GM21576 (cell line): ENCODE measurements at regions not wholly inside any gene's neighbourhood (a gene's known extent, or its start where the extent isn't known, plus 50 kb on each side); places are given as distances from the start of the nearest gene placed in this dataset.
"Not testable (repeated sequence)": the region's sequence is repeated elsewhere in the genome, so short reads cannot be mapped to it uniquely, and the experiment has no call there.

ENCODE experiments used
- ATAC-seq: cut with Tn5 transposase; IDR thresholded peaks from one replicate; pipeline ENCODE4 v1.9.1; 2021; ENCODE audit warnings: mild to moderate bottlenecking, moderate library complexity; ENCODE audit not compliant: unreplicated experiment

- ATAC-seq = no peak
Observed at GRCh38 chr4:10856271-10856782, 171.8 kb upstream of the CLNK start.

- no peak for ATAC-seq
Observed at GRCh38 chr4:10853196-10853595, 168.6 kb upstream of the CLNK start.

- ATAC-seq = no peak
Observed at GRCh38 chr4:10841697-10842096, 157.1 kb upstream of the CLNK start.

- ATAC-seq = no peak
Observed at GRCh38 chr4:10837151-10837550, 152.6 kb upstream of the CLNK start.

- no peak for ATAC-seq
Observed at GRCh38 chr4:10832806-10833628, 148.4 kb upstream of the CLNK start.

GRCh38 chr4:10831727-10832408, 147.3 kb upstream of the CLNK start:
- no peak for ATAC-seq

- ATAC-seq = not testable (repeated sequence)
Observed at GRCh38 chr4:10828918-10829538, 144.5 kb upstream of the CLNK start.

- no peak for ATAC-seq
Observed at GRCh38 chr4:10821826-10822225, 137.3 kb upstream of the CLNK start.

GRCh38 chr4:10816571-10816970, 132.0 kb upstream of the CLNK start:
- no peak for ATAC-seq

- no peak for ATAC-seq
Observed at GRCh38 chr4:10811991-10812390, 127.4 kb upstream of the CLNK start.

GRCh38 chr4:10810411-10810810, 125.8 kb upstream of the CLNK start:
- ATAC-seq = no peak

- ATAC-seq = no peak
Observed at GRCh38 chr4:10809905-10810304, 125.3 kb upstream of the CLNK start.

GRCh38 chr4:10808591-10808990, 124.0 kb upstream of the CLNK start:
- ATAC-seq = no peak

- ATAC-seq = no peak
Observed at GRCh38 chr4:10806953-10807645, 122.5 kb upstream of the CLNK start.

- no peak for ATAC-seq
Observed at GRCh38 chr4:10803713-10804343, 119.3 kb upstream of the CLNK start.

GRCh38 chr4:10787365-10787764, 102.8 kb upstream of the CLNK start:
- no peak for ATAC-seq

- ATAC-seq = no peak
Observed at GRCh38 chr4:10784621-10785020, 100.1 kb upstream of the CLNK start.

GRCh38 chr4:10783351-10783750, 98.8 kb upstream of the CLNK start:
- no peak for ATAC-seq

- ATAC-seq = no peak
Observed at GRCh38 chr4:10781805-10782204, 97.2 kb upstream of the CLNK start.

GRCh38 chr4:10780803-10781202, 96.2 kb upstream of the CLNK start:
- ATAC-seq = not testable (repeated sequence)

- ATAC-seq = not testable (repeated sequence)
Observed at GRCh38 chr4:10775132-10775531, 90.6 kb upstream of the CLNK start.
